ENCODE measurements at regions not wholly inside any gene's neighbourhood (a gene's known extent, or its start where the extent isn't known, plus 50 kb on each side); places are given as distances from the start of the nearest gene placed in this dataset.
"Not testable (repeated sequence)": the region's sequence is repeated elsewhere in the genome, so short reads cannot be mapped to it uniquely, and the experiment has no call there.

GRCh38 chr22:18234926-18235619, 85.1 kb downstream of the USP18 start:
- POLR2A ChIA-PET; H3K4me3 Mint-ChIP-seq; H3K36me3 Mint-ChIP-seq; H3K9me3 Mint-ChIP-seq; ATAC-seq (ENCODE audit: low read depth); H3K4me1 Mint-ChIP-seq; H3K27me3 Mint-ChIP-seq; H3K27ac Mint-ChIP-seq: not testable (repeated sequence)
- DNase-seq, result peak; percentile 32

GRCh38 chr22:18237402-18237801, 87.4 kb downstream of the USP18 start:
- H3K27me3 Mint-ChIP-seq; H3K36me3 Mint-ChIP-seq; POLR2A ChIA-PET; H3K4me1 Mint-ChIP-seq; H3K27ac Mint-ChIP-seq; DNase-seq; ATAC-seq (ENCODE audit: low read depth); H3K4me3 Mint-ChIP-seq; H3K9me3 Mint-ChIP-seq: not testable (repeated sequence)
